GM13976 (cell line): ENCODE measurements at regions not wholly inside any gene's neighbourhood (a gene's known extent, or its start where the extent isn't known, plus 50 kb on each side); places are given as distances from the start of the nearest gene placed in this dataset.

Experiments
- DNase-seq: peaks from one replicate; pipeline ENCODE4 v3.0.0; 2012; ENCODE audit warnings: low spot score
- CTCF ChIP-seq: IDR thresholded peaks from 2 replicates; pipeline ENCODE4 v1.5.1; 2012; ENCODE audit warnings: borderline replicate concordance, mild to moderate bottlenecking; ENCODE audit not compliant: insufficient read depth; ENCODE audit errors: extremely low read depth, missing control alignments, control extremely low read depth
- in situ Hi-C: fragments of 300-500 bp; cut with MboI; formaldehyde crosslinking; loops from one replicate; pipeline ENCODE4 v1.12.0; 2022; ENCODE audit warnings: low sequenced_read_pairs, mixed read lengths, inconsistent platforms; ENCODE audit not compliant: unreplicated experiment

GRCh38 chr2:239461291-239462190 is 60.7 kb upstream of the HDAC4 start:
- in situ Hi-C loops: no loop called here
- DNase-seq: no peak

GRCh38 chr2:239460780-239461179 is 60.0 kb upstream of the HDAC4 start:
- no peak for TF ChIP-seq CTCF
- in situ Hi-C loops: no loop called here
- no peak for DNase-seq

More at GRCh38 chr2:239461291-239462190, 60.7 kb upstream of the HDAC4 start:
- no peak for TF ChIP-seq CTCF

GRCh38 chr2:239459606-239460005 is 58.8 kb upstream of the HDAC4 start:
- DNase-seq: no peak
- no peak for TF ChIP-seq CTCF
- in situ Hi-C loops: no loop called here

- no peak for TF ChIP-seq CTCF
- no peak for DNase-seq
- in situ Hi-C loops: no loop called here
Observed at GRCh38 chr2:239459056-239459455, 58.2 kb upstream of the HDAC4 start.

- DNase-seq: peak; percentile 8
- TF ChIP-seq CTCF: no peak
- in situ Hi-C loops: no loop called here
Observed at GRCh38 chr2:239457586-239458445, 57.0 kb upstream of the HDAC4 start.

- in situ Hi-C loops: no loop called here
- DNase-seq: peak; percentile 8
- TF ChIP-seq CTCF: no peak
Observed at GRCh38 chr2:239456940-239457339, 56.1 kb upstream of the HDAC4 start.
